T1000 (cell line): ENCODE measurements at regions not wholly inside any gene's neighbourhood (a gene's known extent, or its start where the extent isn't known, plus 50 kb on each side); places are given as distances from the start of the nearest gene placed in this dataset.
A peak's percentile ranks its signal among the peaks of the same experiment; 100 is the strongest.

Source experiments
- DNase-seq: peaks from one replicate; lab custom pipeline; 2025; ENCODE audit warnings: mixed read lengths; lab: John Stamatoyannopoulos, UW

- DNase-seq: no peak
Measured at GRCh38 chr11:20311444-20311843, 52.1 kb upstream of the HTATIP2 start.

- DNase-seq: no peak
Measured at GRCh38 chr11:20310596-20311394, 52.7 kb upstream of the HTATIP2 start.

- no peak for DNase-seq
Measured at GRCh38 chr11:20310137-20310536, 53.4 kb upstream of the HTATIP2 start.

GRCh38 chr11:20309231-20310025, 54.1 kb upstream of the HTATIP2 start:
- DNase-seq: no peak

GRCh38 chr11:20308601-20309000, 54.9 kb upstream of the HTATIP2 start:
- no peak for DNase-seq

- DNase-seq: no peak
Measured at GRCh38 chr11:20303391-20303965, 60.0 kb upstream of the HTATIP2 start.

- DNase-seq: no peak
Measured at GRCh38 chr11:20293992-20294391, 69.5 kb upstream of the HTATIP2 start.

- no peak for DNase-seq
Measured at GRCh38 chr11:20293531-20293930, 70.0 kb upstream of the HTATIP2 start.

- no peak for DNase-seq
Measured at GRCh38 chr11:20289732-20290131, 73.8 kb upstream of the HTATIP2 start.

- no peak for DNase-seq
Measured at GRCh38 chr11:20283475-20283874, 80.0 kb upstream of the HTATIP2 start.

GRCh38 chr11:20278727-20279126, 84.8 kb upstream of the HTATIP2 start:
- DNase-seq: no peak

GRCh38 chr11:20277014-20277413, 86.5 kb upstream of the HTATIP2 start:
- DNase-seq: no peak

GRCh38 chr11:20275987-20276965, 87.2 kb upstream of the HTATIP2 start:
- DNase-seq: no peak

GRCh38 chr11:20274031-20274430, 89.5 kb upstream of the HTATIP2 start:
- no peak for DNase-seq

- DNase-seq: no peak
Measured at GRCh38 chr11:20261526-20261925, 101.3 kb upstream of the DBX1 start.

GRCh38 chr11:20260307-20260706, 100.0 kb upstream of the DBX1 start:
- no peak for DNase-seq

- peak; percentile 31 for DNase-seq
Measured at GRCh38 chr11:20259506-20259905, 99.2 kb upstream of the DBX1 start.

GRCh38 chr11:20258376-20258895, 98.2 kb upstream of the DBX1 start:
- DNase-seq: no peak

- no peak for DNase-seq
Measured at GRCh38 chr11:20256925-20257324, 96.7 kb upstream of the DBX1 start.

- no peak for DNase-seq
Measured at GRCh38 chr11:20253796-20254195, 93.5 kb upstream of the DBX1 start.

- no peak for DNase-seq
Measured at GRCh38 chr11:20251496-20251895, 91.2 kb upstream of the DBX1 start.
